Fibroblast of pulmonary artery (primary cell): ENCODE measurements at regions not wholly inside any gene's neighbourhood (a gene's known extent, or its start where the extent isn't known, plus 50 kb on each side); places are given as distances from the start of the nearest gene placed in this dataset.

Source experiments
- DNase-seq: peaks from one replicate; pipeline ENCODE4 v3.0.0-alpha.2; 2010; ENCODE audit warnings: low read depth
- H3K4me3 ChIP-seq: replicated peaks from 2 replicates; pipeline ENCODE4 v1.5.1; 2011; ENCODE audit warnings: low read depth, mild to moderate bottlenecking, control low read depth, low read length, moderate library complexity
- CTCF ChIP-seq: IDR thresholded peaks from 2 replicates; pipeline ENCODE4 v1.5.1; 2011; ENCODE audit warnings: mild to moderate bottlenecking, control low read depth, low read length, inconsistent platforms; ENCODE audit errors: missing control alignments

GRCh38 chr16:85480727-85481101, 132.4 kb upstream of the GSE1 start:
- DNase-seq = no peak
- no peak for TF ChIP-seq CTCF
- no peak overlapping the region for H3K4me3 ChIP-seq

- TF ChIP-seq CTCF = no peak
- DNase-seq = no peak
- no peak overlapping the region for H3K4me3 ChIP-seq
Observed at GRCh38 chr16:85481206-85481605, 131.9 kb upstream of the GSE1 start.

- no peak for TF ChIP-seq CTCF
- no peak for DNase-seq
Observed at GRCh38 chr16:85481738-85482137, 131.4 kb upstream of the GSE1 start.

GRCh38 chr16:85483424-85483823, 129.7 kb upstream of the GSE1 start:
- no peak overlapping the region for H3K4me3 ChIP-seq
- DNase-seq = no peak
- TF ChIP-seq CTCF = no peak

More at GRCh38 chr16:85481738-85482137, 131.4 kb upstream of the GSE1 start:
- no peak overlapping the region for H3K4me3 ChIP-seq

GRCh38 chr16:85484347-85485300, 128.5 kb upstream of the GSE1 start:
- no peak for TF ChIP-seq CTCF

GRCh38 chr16:85485379-85485778, 127.7 kb upstream of the GSE1 start:
- H3K4me3 ChIP-seq = no peak overlapping the region
- no peak for TF ChIP-seq CTCF

More at GRCh38 chr16:85484347-85485300, 128.5 kb upstream of the GSE1 start:
- H3K4me3 ChIP-seq = no peak overlapping the region
- DNase-seq = no peak

GRCh38 chr16:85486256-85486915, 126.7 kb upstream of the GSE1 start:
- TF ChIP-seq CTCF = no peak
- no peak for DNase-seq
- H3K4me3 ChIP-seq = no peak overlapping the region

More at GRCh38 chr16:85485379-85485778, 127.7 kb upstream of the GSE1 start:
- no peak for DNase-seq
